HCT116 (cell line): ENCODE measurements at regions not wholly inside any gene's neighbourhood (a gene's known extent, or its start where the extent isn't known, plus 50 kb on each side); places are given as distances from the start of the nearest gene placed in this dataset.
A peak's percentile ranks its signal among the peaks of the same experiment; 100 is the strongest.

Source experiments
- ATAC-seq: fragments of 200-7000 bp; cut with Tn5 transposase; 2 replicates; pipeline ENCODE4 v1.9.1; 2020; ENCODE audit warnings: mild to moderate bottlenecking, moderate library complexity
- BruUV-seq: library from RNA; stranded (reverse); fragments of 400-500 nt; replicated peaks from 2 replicates; lab custom pipeline; 2021; lab: Mats Ljungman, UMichigan
- CTCF ChIA-PET: fragments of 300-600 bp; sonication (Branson Sonifier 250); formaldehyde crosslinking; loops from one replicate; lab custom pipeline; 2021; ENCODE audit warnings: antibody characterized with exemption; lab: Charles Lee
- POLR2A ChIA-PET: fragments of 300-600, 350-600 bp; sonication (Branson Sonifier 250); formaldehyde crosslinking; loops from one replicate; lab custom pipeline; 2021; ENCODE audit warnings: antibody characterized with exemption; lab: Charles Lee
- RAD21 ChIA-PET, 2 experiments: fragments of 300-600 bp; sonication (Branson Sonifier 250); formaldehyde crosslinking; loops; one replicate each; lab custom pipeline; 2023; ENCODE audit warnings: low total read pairs in 2 of 2; ENCODE audit not compliant: uncharacterized antibody in 2 of 2, unreplicated experiment in 2 of 2, low non-redundant PET in 1 of 2; lab: Charles Lee
- DNase-seq: peaks from one replicate; pipeline ENCODE4 v3.0.0-alpha.2; 2010; ENCODE audit warnings: low read depth, low spot score
- H2AFZ ChIP-seq: fragments of 200-600 bp; shearing (Covaris generic), sonication (generic); 2 replicates; pipeline ENCODE4 v1.6.1; 2017; ENCODE audit warnings: low read depth, mixed run types, mixed read lengths, antibody characterized with exemption, low read length; ENCODE audit not compliant: poor library complexity, severe bottlenecking
- H3K27ac ChIP-seq: 2 replicates; pipeline ENCODE4 v1.5.1; 2012; ENCODE audit warnings: low read depth, low read length
- H3K27me3 ChIP-seq: fragments of 200-600 bp; sonication (generic); 2 replicates; pipeline ENCODE4 v1.6.1; 2016; ENCODE audit warnings: mixed run types, low read length, mixed read lengths; ENCODE audit not compliant: insufficient read depth
- H3K36me3 ChIP-seq, 2 experiments: fragments of 200-500 bp in 1 of 2; fragments of 200-600 bp in 1 of 2; sonication (Bioruptor generic) in 1 of 2; sonication (generic) in 1 of 2; 2 replicates each; pipeline versions ENCODE4 v1.5.1 to v1.6.1; 2014 to 2016; ENCODE audit warnings: low read length in 2 of 2, inconsistent platforms in 1 of 2, mixed read lengths in 1 of 2, mixed run types in 1 of 2; ENCODE audit not compliant: insufficient read depth in 2 of 2, control insufficient read depth in 1 of 2
- H3K4me1 ChIP-seq, 2 experiments: fragments of 200-600 bp in 1 of 2; sonication (generic) in 1 of 2; 2 replicates each; pipeline versions ENCODE4 v1.5.1 to v1.6.1; 2012 to 2017; ENCODE audit warnings: low read length in 2 of 2, inconsistent platforms in 1 of 2, mild to moderate bottlenecking in 1 of 2, mixed read lengths in 1 of 2, mixed run types in 1 of 2, moderate library complexity in 1 of 2; ENCODE audit not compliant: insufficient read depth in 2 of 2, control insufficient read depth in 1 of 2
- H3K4me2 ChIP-seq: fragments of 200-600 bp; sonication (generic); 2 replicates; pipeline ENCODE4 v1.6.1; 2017; ENCODE audit warnings: mixed run types, low read length, mixed read lengths
- H3K4me3 ChIP-seq, 2 experiments: fragments of 200-600 bp in 1 of 2; sonication (generic) in 1 of 2; replicated peaks in 1 of 2; 2 replicates each; pipeline ENCODE4 v1.5.1; 2011 to 2016; ENCODE audit warnings: low read length in 2 of 2, control low read depth in 1 of 2, low read depth in 1 of 2, mild to moderate bottlenecking in 1 of 2, mixed read lengths in 1 of 2, mixed run types in 1 of 2
- H3K79me2 ChIP-seq: fragments of 200-600 bp; sonication (generic); 2 replicates; pipeline ENCODE4 v1.6.1; 2017; ENCODE audit warnings: mild to moderate bottlenecking, mixed run types, low read length, moderate library complexity, mixed read lengths; ENCODE audit not compliant: insufficient read depth
- H3K9ac ChIP-seq: fragments of 200-600 bp; sonication (generic); 2 replicates; pipeline ENCODE4 v1.6.1; 2016; ENCODE audit warnings: low read length, mixed read lengths
- H3K9me2 ChIP-seq: fragments of 200-600 bp; sonication (generic), shearing (Covaris generic); 2 replicates; pipeline ENCODE4 v1.6.1; 2017; ENCODE audit warnings: mixed run types, mild to moderate bottlenecking, moderate library complexity; ENCODE audit not compliant: insufficient read depth
- H3K9me3 ChIP-seq, 2 experiments: fragments of 200-500 bp in 1 of 2; fragments of 200-600 bp in 1 of 2; sonication (Bioruptor generic) in 1 of 2; sonication (generic) in 1 of 2; 2 replicates each; pipeline ENCODE4 v1.6.1; 2014 to 2017; ENCODE audit warnings: low read length in 2 of 2, mixed read lengths in 2 of 2, inconsistent platforms in 1 of 2, low read depth in 1 of 2, mild to moderate bottlenecking in 1 of 2, mixed run types in 1 of 2, moderate library complexity in 1 of 2; ENCODE audit not compliant: control insufficient read depth in 1 of 2, insufficient read depth in 1 of 2
- H4K20me1 ChIP-seq: fragments of 200-600 bp; sonication (generic), shearing (Covaris generic); 2 replicates; pipeline ENCODE4 v1.6.1; 2017; ENCODE audit warnings: mixed run types, mild to moderate bottlenecking, moderate library complexity; ENCODE audit not compliant: insufficient read depth
- ATF3 ChIP-seq: IDR thresholded peaks from 2 replicates; pipeline ENCODE4 v1.6.1; 2012
- CEBPB ChIP-seq: IDR thresholded peaks from 2 replicates; pipeline ENCODE4 v1.6.1; 2012; ENCODE audit warnings: low read depth
- ELF1 ChIP-seq: IDR thresholded peaks from 2 replicates; pipeline ENCODE4 v1.6.1; 2012; ENCODE audit warnings: low read depth, borderline replicate concordance
- EZH2 ChIP-seq: fragments of 200-600 bp; sonication (generic); IDR thresholded peaks from 2 replicates; pipeline ENCODE4 v1.6.1; 2017; ENCODE audit warnings: antibody characterized with exemption, mixed run types
- EZH2phosphoT487 ChIP-seq: fragments of 200-600 bp; IDR thresholded peaks from 2 replicates; pipeline ENCODE4 v1.6.1; 2018; ENCODE audit warnings: antibody characterized with exemption, borderline replicate concordance
- FOSL1 ChIP-seq: IDR thresholded peaks from 2 replicates; pipeline ENCODE4 v1.6.1; 2012; ENCODE audit warnings: low read depth
- JUND ChIP-seq: IDR thresholded peaks from 2 replicates; pipeline ENCODE4 v1.6.1; 2012
- MAX ChIP-seq: IDR thresholded peaks from 2 replicates; pipeline ENCODE4 v1.6.1; 2012
- RAD21 ChIP-seq: IDR thresholded peaks from 2 replicates; pipeline ENCODE4 v1.6.1; 2012; ENCODE audit warnings: low read depth, mild to moderate bottlenecking
- SP1 ChIP-seq: IDR thresholded peaks from 2 replicates; pipeline ENCODE4 v1.6.1; 2012; ENCODE audit warnings: low read depth
- TCF7L2 ChIP-seq: IDR thresholded peaks from 2 replicates; pipeline ENCODE4 v1.7.0; 2011; ENCODE audit warnings: borderline replicate concordance, inconsistent platforms; ENCODE audit not compliant: insufficient read depth, insufficient read length; ENCODE audit errors: extremely low read depth
- YY1 ChIP-seq: IDR thresholded peaks from 2 replicates; pipeline ENCODE4 v1.6.1; 2011; ENCODE audit warnings: low read length, low read depth, moderate library complexity, mild to moderate bottlenecking; ENCODE audit not compliant: insufficient replicate concordance; ENCODE audit errors: extremely low read depth
- ZFX ChIP-seq: fragments of 450-650 bp; IDR thresholded peaks from 2 replicates; pipeline ENCODE4 v1.6.1; 2017
- intact Hi-C: fragments of 100-400 bp; cut with micrococcal nuclease; formaldehyde crosslinking; loops from 2 replicates; pipeline ENCODE4 v1.10.0; 2022
- TF ChIP-seq, protein P1 (sequence below), 3 experiments: fragments of 200-600 bp in 1 of 3; sonication (generic) in 1 of 3; IDR thresholded peaks in 2 of 3; conservative IDR thresholded peaks in 1 of 3; 2 replicates each; pipeline ENCODE4 v1.5.1; 2012 to 2017; ENCODE audit warnings: low read depth in 2 of 3, low read length in 2 of 3, antibody characterized with exemption in 1 of 3, borderline replicate concordance in 1 of 3, control low read depth in 1 of 3, mild to moderate bottlenecking in 1 of 3, mixed read lengths in 1 of 3, mixed run types in 1 of 3, moderate library complexity in 1 of 3; ENCODE audit not compliant: insufficient read depth in 1 of 3

GRCh38 chr3:177379045-177379444 lies 181.8 kb upstream of the TBL1XR1 start:
- ATAC-seq, result peak; percentile 58
- CTCF ChIA-PET, result no interaction called here
- no peaks in the 10 kb centered on the region for H3K9me2 ChIP-seq
- TF ChIP-seq ELF1 (no peak), SP1 (no peak), CEBPB (no peak), EZH2 (no peak), JUND (no peak), FOSL1 (no peak), YY1 (no peak), RAD21 (peak; percentile 51)
- TF ChIP-seq, protein P1, sequence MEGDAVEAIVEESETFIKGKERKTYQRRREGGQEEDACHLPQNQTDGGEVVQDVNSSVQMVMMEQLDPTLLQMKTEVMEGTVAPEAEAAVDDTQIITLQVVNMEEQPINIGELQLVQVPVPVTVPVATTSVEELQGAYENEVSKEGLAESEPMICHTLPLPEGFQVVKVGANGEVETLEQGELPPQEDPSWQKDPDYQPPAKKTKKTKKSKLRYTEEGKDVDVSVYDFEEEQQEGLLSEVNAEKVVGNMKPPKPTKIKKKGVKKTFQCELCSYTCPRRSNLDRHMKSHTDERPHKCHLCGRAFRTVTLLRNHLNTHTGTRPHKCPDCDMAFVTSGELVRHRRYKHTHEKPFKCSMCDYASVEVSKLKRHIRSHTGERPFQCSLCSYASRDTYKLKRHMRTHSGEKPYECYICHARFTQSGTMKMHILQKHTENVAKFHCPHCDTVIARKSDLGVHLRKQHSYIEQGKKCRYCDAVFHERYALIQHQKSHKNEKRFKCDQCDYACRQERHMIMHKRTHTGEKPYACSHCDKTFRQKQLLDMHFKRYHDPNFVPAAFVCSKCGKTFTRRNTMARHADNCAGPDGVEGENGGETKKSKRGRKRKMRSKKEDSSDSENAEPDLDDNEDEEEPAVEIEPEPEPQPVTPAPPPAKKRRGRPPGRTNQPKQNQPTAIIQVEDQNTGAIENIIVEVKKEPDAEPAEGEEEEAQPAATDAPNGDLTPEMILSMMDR (IDR thresholded peaks at IDR 0.05 in 2 of 3, conservative IDR thresholded peaks at IDR 0.05 in 1 of 3; ENCODE audit: borderline replicate concordance in 1 of 3, insufficient read depth in 1 of 3, low read depth in 2 of 3, low read length in 2 of 3), result peak in 2 of 3 experiments; percentile 8 to 27; a peak in 1 of 6 replicates
- TF ChIP-seq, all 23 proteins: peak for 2
- H4K20me1 ChIP-seq, result no peaks in the 10 kb centered on the region
- RAD21 ChIA-PET, result no interaction called here
- BruUV-seq, result no TSS peak
- no peaks in the 10 kb centered on the region for H3K36me3 ChIP-seq
- no peaks in the 10 kb centered on the region for H3K9me3 ChIP-seq
- POLR2A ChIA-PET, result no interaction called here
- intact Hi-C loops, result no loop called here
- H3K79me2 ChIP-seq, result no peaks in the 10 kb centered on the region
- no peaks in the 10 kb centered on the region for H3K4me1 ChIP-seq
- no peak overlapping the region for H3K9ac ChIP-seq
- DNase-seq, result no peak
- no peaks in the 10 kb centered on the region for H3K27me3 ChIP-seq
- no peak overlapping the region for H3K27ac ChIP-seq
- H3K4me3 ChIP-seq, result no peak overlapping the region
- H3K4me2 ChIP-seq, result no peak overlapping the region
- no peak overlapping the region for H2AFZ ChIP-seq

GRCh38 chr3:177381070-177381469 lies 183.8 kb upstream of the TBL1XR1 start:
- H4K20me1 ChIP-seq, result no peaks in the 10 kb centered on the region
- no peak overlapping the region for H3K27ac ChIP-seq
- no peaks in the 10 kb centered on the region for H3K79me2 ChIP-seq
- RAD21 ChIA-PET, result no interaction called here
- POLR2A ChIA-PET, result no interaction called here
- no peak overlapping the region for H3K9ac ChIP-seq
- no peaks in the 10 kb centered on the region for H3K36me3 ChIP-seq
- H3K4me2 ChIP-seq, result no peak overlapping the region
- no peak overlapping the region for H2AFZ ChIP-seq
- no peaks in the 10 kb centered on the region for H3K9me2 ChIP-seq
- no peaks in the 10 kb centered on the region for H3K4me1 ChIP-seq
- BruUV-seq, result no TSS peak
- no peak overlapping the region for H3K4me3 ChIP-seq
- DNase-seq (no peak), ATAC-seq (no peak)
- intact Hi-C loops, result no loop called here
- CTCF ChIA-PET, result no interaction called here
- H3K9me3 ChIP-seq, result no peaks in the 10 kb centered on the region
- H3K27me3 ChIP-seq, result no peaks in the 10 kb centered on the region
- no peak for TF ChIP-seq ATF3
- TF ChIP-seq EZH2phosphoT487, result no peak
- TF ChIP-seq ZFX, result no peak
- TF ChIP-seq TCF7L2, result no peak
- TF ChIP-seq, protein P1 (IDR thresholded peaks at IDR 0.05 in 2 of 3, conservative IDR thresholded peaks at IDR 0.05 in 1 of 3; ENCODE audit: borderline replicate concordance in 1 of 3, insufficient read depth in 1 of 3, low read depth in 2 of 3, low read length in 2 of 3), result no peak
- TF ChIP-seq SP1, result no peak
- TF ChIP-seq MAX, result no peak
